ENCODE measurements at regions not wholly inside any gene's neighbourhood (a gene's known extent, or its start where the extent isn't known, plus 50 kb on each side); places are given as distances from the start of the nearest gene placed in this dataset.

- no peak for TF ChIP-seq CTCF (conservative IDR thresholded peaks at IDR 0.05; ENCODE audit: low read depth, low read length)
- no peak for TF ChIP-seq EZH2 (IDR thresholded peaks at IDR 0.05; ENCODE audit: low read length, unreplicated experiment)
- TF ChIP-seq EZH2phosphoT487 (IDR thresholded peaks at IDR 0.05; ENCODE audit: borderline replicate concordance, low read length) = no peak
Observed at GRCh38 chr22:48235744-48236143, 1473.3 kb downstream of the TBC1D22A start.

Data from PC-3 (cell line).